Stimulated activated CD4-positive, alpha-beta T cell treated with anti-CD3 and anti-CD28 coated beads, Interleukin-15, amount 100 ng/mL, for 24 hours (primary cell): ENCODE measurements at regions not wholly inside any gene's neighbourhood (a gene's known extent, or its start where the extent isn't known, plus 50 kb on each side); places are given as distances from the start of the nearest gene placed in this dataset.

Source experiments
- DNase-seq: peaks from one replicate; pipeline ENCODE4 v3.0.0-alpha.2; 2020

DNA sequence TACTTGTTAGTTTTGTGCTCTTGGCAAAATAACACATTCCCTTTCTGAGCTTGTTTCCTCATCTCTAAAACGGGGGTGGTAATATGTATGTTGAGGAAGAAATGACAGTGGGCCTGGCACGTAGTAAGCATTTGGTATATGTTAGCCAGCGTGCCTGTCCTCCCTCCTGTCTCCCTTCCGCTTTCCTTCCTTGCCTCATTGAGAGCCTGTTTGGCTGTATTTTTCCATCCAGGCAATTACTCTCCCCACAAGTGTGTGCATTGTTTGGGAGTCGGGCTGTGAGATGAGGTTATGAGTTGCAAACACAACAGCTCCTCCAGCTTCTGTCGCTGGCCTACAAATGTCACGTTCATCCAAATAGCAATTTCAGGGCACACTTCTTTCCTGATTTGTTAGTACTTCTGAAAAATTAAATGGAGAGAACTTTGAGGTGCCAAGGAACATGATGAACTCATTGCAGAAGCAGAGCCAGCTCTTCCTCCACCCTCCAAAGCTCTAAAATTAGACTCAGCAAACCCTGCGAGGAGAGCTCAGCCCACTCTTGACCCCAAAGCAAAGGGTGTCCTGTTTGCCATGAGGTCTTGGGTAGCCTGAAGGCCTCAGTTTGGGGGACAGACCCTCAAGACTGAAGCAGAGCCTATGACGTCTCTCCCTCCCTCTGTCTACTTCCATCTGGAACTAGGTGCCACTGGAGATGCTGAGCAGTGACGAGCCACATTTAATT, 50.7 kb upstream of the TOX2 start:
- DNase-seq = no peak

DNA sequence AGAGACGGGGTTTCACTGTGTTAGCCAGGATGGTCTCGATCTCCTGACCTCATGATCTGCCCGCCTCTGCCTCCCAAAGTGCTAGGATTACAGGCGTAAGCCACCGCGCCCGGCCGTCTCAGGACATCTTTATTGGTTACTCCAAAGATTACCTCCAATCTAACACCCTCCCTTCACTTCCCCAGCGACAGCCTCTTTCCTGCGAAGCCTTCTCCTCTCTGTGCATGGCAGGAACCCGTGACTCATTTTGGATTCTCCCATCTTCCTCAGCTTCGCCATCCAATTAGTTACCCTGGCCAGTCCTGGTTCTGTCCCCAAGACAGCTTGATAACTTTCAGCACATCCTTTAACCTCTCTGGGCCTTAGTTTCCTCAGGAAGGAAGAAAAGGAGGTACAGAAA, 51.3 kb upstream of the TOX2 start:
- no peak for DNase-seq

DNA sequence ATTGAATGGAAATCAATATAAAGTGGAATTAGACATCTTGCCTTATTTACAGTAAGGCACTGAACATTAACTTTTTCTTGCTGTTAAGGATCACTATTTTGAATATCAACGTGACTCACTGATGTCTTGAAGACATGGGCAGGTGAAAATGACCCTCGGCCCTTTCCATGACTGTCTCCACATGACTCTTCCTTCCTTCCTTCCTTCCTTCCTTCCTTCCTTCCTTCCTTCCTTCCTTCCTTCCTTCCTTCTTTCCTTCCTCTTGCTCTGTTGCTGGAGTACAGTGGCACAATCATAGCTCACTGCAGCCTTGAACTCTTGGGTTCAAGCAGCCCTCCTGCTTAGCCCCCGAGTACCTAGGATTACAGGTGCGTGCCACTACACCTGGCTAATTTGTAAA, 52.2 kb upstream of the TOX2 start:
- DNase-seq = no peak

- DNase-seq = no peak
These were observed 54.7 kb upstream of the TOX2 start for GRCh38 chr20:43859994-43860393.

DNA sequence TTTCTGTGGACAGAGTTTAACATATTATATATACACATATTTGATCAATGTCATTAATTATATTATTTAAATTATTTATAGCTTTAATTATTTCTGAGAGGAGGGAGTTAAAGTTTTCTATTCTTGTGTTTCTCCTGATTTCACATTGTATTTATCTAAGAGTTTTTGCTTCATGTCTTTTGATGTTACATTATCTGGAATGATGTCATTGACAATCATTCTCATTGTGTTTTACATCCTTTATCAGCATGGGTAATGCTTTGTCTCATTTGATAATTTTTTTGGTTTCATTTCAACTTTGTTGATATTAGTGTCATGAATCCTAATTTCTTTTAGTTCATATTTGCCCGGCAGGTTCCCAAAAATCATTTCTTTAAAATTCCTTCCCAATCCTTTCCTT, 56.7 kb upstream of the TOX2 start:
- DNase-seq = no peak

- no peak for DNase-seq
These were observed 57.5 kb upstream of the TOX2 start for GRCh38 chr20:43857127-43857526.

DNA sequence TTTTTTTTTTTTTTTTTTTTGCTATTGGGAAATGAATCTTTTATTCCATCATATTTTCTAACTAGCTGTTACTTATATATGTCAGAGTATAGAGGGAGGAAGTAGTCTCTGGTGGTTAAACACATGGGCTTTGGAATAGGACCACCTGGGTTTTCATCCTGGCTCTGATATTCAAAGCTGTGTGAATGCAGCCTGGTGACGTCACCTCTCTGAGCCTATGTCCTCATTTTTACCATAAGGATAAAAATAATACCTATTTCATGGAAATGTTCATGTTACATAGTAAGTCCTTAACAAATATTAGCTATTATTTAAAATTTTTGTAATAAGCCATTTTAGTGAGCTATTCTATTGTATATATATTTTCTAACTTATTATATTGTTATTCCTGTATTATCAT, 58.8 kb upstream of the TOX2 start:
- no peak for DNase-seq

- no peak for DNase-seq
These were observed 60.7 kb upstream of the TOX2 start for GRCh38 chr20:43853918-43854317.

DNA sequence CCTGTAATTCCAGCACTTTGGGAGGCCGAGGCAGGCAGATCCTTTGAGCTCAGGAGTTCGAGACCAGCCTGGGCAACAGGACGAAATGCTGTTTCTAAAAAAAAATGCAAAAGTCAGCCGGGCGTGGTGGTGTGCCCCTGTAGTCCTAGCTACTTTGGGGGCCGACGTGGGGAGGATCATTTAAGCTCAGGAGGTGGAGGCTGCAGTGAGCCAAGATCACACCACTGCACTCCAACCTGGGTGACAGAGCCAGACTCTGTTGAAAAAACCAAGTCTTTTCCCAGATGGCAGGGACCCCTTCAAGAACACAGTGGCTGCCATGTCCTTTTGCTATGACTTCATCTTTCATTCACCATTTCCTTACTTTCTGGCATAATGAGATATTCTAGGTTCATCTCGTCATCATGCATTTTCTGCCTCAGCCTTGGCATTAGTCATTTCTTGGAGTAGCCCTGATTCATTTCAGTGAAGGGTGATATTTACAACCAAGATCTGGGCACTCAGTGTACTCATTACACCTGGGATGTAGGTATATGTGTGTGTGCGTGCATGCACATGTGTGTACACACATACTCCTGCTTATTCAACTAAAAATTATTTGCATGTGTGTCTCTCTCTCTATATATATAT, 61.4 kb upstream of the TOX2 start:
- no peak for DNase-seq

GRCh38 chr20:43849496-43850186, 65.0 kb upstream of the TOX2 start:
- no peak for DNase-seq

DNA sequence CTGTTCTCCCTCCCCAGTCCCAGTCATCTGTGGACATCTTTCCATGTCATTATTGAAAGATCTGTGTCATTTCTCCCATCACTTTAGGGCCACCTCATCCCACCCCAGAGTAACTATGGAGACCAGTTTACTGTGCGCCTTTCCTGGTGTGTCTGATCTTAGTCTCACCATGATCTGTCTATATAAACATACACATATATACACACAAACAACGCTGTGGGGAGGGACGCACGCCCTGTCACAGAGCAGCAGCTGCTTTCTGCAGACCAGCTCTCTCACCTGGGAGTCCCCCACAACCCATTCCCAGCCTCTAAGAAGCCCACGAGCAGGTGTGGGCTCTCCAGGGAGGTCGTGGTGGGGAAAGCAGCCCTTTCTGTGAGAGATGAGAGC, 68.1 kb upstream of the TOX2 start:
- no peak for DNase-seq

GRCh38 chr20:43844778-43845614, 69.7 kb upstream of the TOX2 start:
- DNase-seq = no peak

DNA sequence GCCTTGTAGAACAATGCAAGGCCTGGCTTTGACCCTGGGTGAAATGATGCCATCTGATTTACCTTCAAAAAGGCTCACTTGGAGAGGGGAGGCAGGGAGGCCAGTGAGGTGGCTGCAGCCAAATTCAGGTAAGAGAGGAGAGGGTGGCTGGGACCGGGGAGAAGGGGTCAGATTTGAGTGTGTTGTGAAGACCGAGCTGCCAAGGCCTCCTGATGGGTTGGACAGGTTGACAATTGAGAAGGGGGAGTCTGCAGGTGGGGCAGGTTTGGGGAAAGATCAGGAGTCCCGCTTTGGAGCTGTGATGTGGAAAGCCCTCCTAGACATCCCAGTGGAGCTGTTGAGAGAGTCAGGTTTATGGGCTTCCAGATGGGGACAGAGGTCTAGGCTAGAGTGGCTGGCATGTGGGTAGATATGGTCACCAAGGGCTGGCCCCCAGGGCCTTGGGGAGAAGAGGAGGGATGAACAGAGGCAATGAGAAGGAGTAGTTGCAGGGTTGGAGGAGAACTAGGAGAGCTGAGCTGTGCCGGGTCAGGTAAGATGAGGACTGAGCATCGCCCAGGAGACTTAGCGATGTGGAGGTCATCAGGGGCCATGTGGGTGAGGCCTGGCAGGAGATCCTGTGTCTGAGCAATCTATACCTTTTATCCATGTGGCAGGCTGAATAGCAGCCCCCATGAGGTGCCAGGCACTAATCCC, 70.5 kb upstream of the TOX2 start:
- DNase-seq = no peak

DNA sequence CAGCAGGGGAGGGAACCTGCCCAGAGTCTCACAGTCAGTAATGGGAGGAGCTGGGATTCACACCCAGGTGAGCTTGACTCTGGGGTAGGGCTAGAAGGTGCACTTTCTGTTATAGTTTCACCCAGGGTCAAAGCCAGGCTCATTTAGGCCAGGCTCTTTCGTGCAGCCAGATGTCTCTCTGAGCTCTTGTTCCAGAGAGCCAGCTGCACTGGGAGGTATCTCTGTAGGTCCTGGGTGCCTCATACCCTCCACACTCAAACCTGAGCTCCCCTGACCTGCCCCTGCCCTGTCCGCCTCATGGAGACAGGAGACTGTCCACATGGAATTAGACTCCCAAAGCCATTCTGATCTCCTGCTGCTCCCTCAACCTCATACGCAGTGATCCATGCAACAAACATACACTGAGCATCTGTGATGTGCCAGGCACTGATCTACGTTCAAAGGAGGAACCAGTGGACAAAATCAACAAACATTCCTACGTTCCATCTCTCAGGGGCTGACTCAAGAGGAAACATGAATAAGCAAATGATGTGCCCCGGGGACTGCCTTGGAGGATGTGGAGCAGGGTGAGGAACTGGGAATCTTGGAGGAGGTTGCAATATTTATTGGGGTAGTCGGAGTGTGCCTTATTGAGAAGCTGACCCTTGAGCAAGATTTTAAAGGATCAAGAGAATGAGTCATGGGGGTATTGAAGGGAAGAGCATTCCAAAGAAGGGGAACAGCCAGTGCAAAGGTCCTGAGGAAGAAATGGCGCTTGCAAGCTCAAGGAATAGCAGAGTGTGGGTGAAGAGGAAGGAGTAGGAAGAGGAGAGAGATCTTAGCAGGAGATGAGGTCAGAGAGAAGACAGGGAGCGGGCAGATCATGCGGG, 71.3 kb upstream of the TOX2 start:
- no peak for DNase-seq

DNA sequence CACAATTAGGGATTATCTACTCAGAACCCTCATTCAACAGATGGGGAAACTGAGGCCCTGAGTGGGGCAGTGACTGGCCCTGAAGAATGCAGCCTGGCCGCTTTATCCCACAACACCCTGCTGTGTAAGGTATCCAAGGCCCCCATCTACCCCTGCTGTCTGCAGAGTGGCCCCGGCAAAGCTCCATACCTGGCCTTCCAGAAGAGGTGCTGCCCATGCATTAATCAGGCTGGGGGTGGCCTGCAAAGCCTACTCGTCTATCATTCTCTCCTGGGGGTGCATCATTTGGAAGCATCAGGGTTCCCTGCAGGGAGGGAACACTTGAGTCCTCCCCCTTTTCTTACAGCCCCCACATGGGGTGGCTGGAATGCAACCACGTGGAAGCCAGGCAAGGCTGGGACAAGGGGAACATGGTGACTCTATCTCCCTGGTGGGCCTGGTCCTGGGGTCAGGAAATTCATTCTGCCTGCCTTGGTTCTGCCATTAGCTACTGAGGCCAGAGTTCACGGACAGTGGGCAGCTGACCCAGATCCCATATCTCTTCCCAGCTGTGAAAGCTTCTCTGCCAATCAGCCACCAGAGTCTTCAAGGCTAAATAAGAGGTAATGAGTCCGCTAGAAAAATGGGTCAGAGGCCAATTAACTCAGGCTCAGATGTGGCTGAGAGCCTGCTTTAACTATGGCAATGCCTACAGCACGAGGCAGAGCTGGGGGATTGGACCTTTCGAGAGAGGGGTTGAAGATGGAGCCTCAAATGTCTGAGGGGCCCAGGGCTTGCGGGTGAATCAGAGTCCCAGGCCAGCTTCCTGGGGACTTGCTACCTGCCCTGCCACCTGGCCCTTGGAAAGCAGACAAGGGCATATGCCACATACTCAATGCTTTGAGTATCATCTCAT, 72.3 kb upstream of the TOX2 start:
- DNase-seq = no peak

- peak; percentile 49 for DNase-seq
These were observed 74.1 kb upstream of the TOX2 start for GRCh38 chr20:43840382-43841070.

DNA sequence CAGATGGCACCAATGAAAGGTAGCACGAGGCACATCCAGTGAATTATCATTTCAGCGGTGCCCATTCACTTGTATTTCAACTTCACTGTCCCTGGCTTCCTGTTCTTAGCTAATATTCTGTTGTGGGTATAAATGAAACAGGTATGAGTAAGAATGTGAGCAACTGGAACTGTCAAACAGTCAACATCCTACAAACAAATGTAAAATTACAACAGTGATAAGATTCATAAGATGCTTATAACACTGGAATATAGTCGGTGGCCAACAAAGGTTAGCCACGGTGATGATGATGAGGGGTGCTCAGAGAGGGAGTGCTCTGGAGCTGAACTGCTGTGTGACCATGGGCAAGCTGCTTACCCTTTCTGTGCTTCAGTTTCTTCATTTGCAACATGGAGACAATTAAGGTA, 74.9 kb upstream of the TOX2 start:
- DNase-seq = no peak

GRCh38 chr20:43838703-43839060, 76.0 kb upstream of the TOX2 start:
- peak; percentile 15 for DNase-seq

DNA sequence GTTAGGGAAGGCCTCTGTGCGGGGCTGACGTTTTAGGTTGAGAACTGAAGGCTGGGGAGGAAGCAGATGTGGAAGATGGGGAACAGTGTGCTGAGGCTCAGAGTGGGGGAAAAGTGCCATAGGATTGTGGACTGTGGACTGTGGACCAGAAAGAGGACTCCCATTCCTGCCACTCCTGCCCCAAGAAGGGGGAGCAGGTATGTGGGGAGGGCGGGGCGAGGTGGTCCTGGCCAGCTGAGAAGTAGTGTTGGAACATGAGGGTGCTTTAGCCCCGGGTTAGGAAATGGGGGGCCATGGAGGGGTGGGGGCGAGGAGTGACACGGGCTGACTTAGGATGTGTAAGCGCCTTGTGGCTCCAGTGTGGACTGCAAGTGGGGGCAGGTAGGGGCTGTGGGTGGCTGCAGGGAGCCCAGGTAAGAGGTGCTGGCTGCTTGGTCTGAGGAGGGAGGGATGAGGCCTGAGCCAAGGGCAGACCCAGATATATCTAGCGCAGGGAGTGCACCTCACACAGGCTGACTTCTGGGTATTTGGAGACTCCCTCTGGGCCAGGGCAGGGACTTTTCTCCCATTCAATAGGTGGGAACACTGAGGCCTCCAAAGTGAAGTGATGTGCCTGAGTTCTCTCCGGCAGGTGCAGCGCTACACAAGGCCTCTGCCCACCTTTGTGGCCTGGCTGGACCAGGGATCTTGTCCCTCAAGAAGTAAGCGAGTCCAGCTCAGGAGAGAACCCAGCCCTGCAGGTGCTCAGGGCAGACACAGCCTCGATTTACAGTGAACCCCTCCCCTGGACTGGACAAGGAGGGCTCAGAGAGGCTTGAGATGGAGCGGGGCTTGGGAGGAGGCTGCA, 76.6 kb upstream of the TOX2 start:
- no peak for DNase-seq
